ENCODE measurements at regions not wholly inside any gene's neighbourhood (a gene's known extent, or its start where the extent isn't known, plus 50 kb on each side); places are given as distances from the start of the nearest gene placed in this dataset.

- TF ChIP-seq JUND (IDR thresholded peaks at IDR 0.05; ENCODE audit: low read depth), result no peak
- no peak for DNase-seq (ENCODE audit: low read depth in 1 of 2, low spot score in 1 of 2)
- in situ Hi-C loops (cut with HindIII; ENCODE audit: low pct_unique_long_range_greater_than_20kb, low sequenced_read_pairs), result no loop called here
Observed at GRCh38 chr7:145539910-145540309, 576.7 kb upstream of the CNTNAP2 start.

GRCh38 chr7:145534301-145534700 lies 582.3 kb upstream of the CNTNAP2 start:
- TF ChIP-seq JUND (IDR thresholded peaks at IDR 0.05; ENCODE audit: low read depth), result no peak
- no peak for DNase-seq (ENCODE audit: low read depth in 1 of 2, low spot score in 1 of 2)
- in situ Hi-C loops (cut with HindIII; ENCODE audit: low pct_unique_long_range_greater_than_20kb, low sequenced_read_pairs), result no loop called here

- DNase-seq (ENCODE audit: low read depth in 1 of 2, low spot score in 1 of 2), result no peak
- in situ Hi-C loops (cut with HindIII; ENCODE audit: low pct_unique_long_range_greater_than_20kb, low sequenced_read_pairs), result no loop called here
- TF ChIP-seq JUND (IDR thresholded peaks at IDR 0.05; ENCODE audit: low read depth), result no peak
Observed at GRCh38 chr7:145520284-145520683, 596.3 kb upstream of the CNTNAP2 start.

- DNase-seq (ENCODE audit: low read depth in 1 of 2, low spot score in 1 of 2), result no peak
- in situ Hi-C loops (cut with HindIII; ENCODE audit: low pct_unique_long_range_greater_than_20kb, low sequenced_read_pairs), result no loop called here
- no peak for TF ChIP-seq JUND (IDR thresholded peaks at IDR 0.05; ENCODE audit: low read depth)
Observed at GRCh38 chr7:145511004-145511403, 605.6 kb upstream of the CNTNAP2 start.

- TF ChIP-seq JUND (IDR thresholded peaks at IDR 0.05; ENCODE audit: low read depth), result no peak
- DNase-seq (ENCODE audit: low read depth in 1 of 2, low spot score in 1 of 2), result no peak
- in situ Hi-C loops (cut with HindIII; ENCODE audit: low pct_unique_long_range_greater_than_20kb, low sequenced_read_pairs), result no loop called here
Observed at GRCh38 chr7:145497911-145498525, 618.6 kb upstream of the CNTNAP2 start.

GRCh38 chr7:145490356-145490755 lies 626.2 kb upstream of the CNTNAP2 start:
- TF ChIP-seq JUND (IDR thresholded peaks at IDR 0.05; ENCODE audit: low read depth), result no peak
- DNase-seq (ENCODE audit: low read depth in 1 of 2, low spot score in 1 of 2), result no peak
- in situ Hi-C loops (cut with HindIII; ENCODE audit: low pct_unique_long_range_greater_than_20kb, low sequenced_read_pairs), result no loop called here

- in situ Hi-C loops (cut with HindIII; ENCODE audit: low pct_unique_long_range_greater_than_20kb, low sequenced_read_pairs), result no loop called here
- no peak for TF ChIP-seq JUND (IDR thresholded peaks at IDR 0.05; ENCODE audit: low read depth)
- DNase-seq (ENCODE audit: low read depth in 1 of 2, low spot score in 1 of 2), result no peak
Observed at GRCh38 chr7:145489609-145490008, 627.0 kb upstream of the CNTNAP2 start.

GRCh38 chr7:145488816-145489215 lies 627.8 kb upstream of the CNTNAP2 start:
- TF ChIP-seq JUND (IDR thresholded peaks at IDR 0.05; ENCODE audit: low read depth), result no peak
- in situ Hi-C loops (cut with HindIII; ENCODE audit: low pct_unique_long_range_greater_than_20kb, low sequenced_read_pairs), result no loop called here

GRCh38 chr7:145481985-145482384 lies 634.6 kb upstream of the CNTNAP2 start:
- TF ChIP-seq JUND (IDR thresholded peaks at IDR 0.05; ENCODE audit: low read depth), result no peak
- DNase-seq (ENCODE audit: low read depth in 1 of 2, low spot score in 1 of 2), result no peak
- in situ Hi-C loops (cut with HindIII; ENCODE audit: low pct_unique_long_range_greater_than_20kb, low sequenced_read_pairs), result no loop called here

More at GRCh38 chr7:145488816-145489215, 627.8 kb upstream of the CNTNAP2 start:
- no peak for DNase-seq (ENCODE audit: low read depth in 1 of 2, low spot score in 1 of 2)

- no peak for TF ChIP-seq JUND (IDR thresholded peaks at IDR 0.05; ENCODE audit: low read depth)
- in situ Hi-C loops (cut with HindIII; ENCODE audit: low pct_unique_long_range_greater_than_20kb, low sequenced_read_pairs), result no loop called here
- no peak for DNase-seq (ENCODE audit: low read depth in 1 of 2, low spot score in 1 of 2)
Observed at GRCh38 chr7:145478541-145478940, 638.1 kb upstream of the CNTNAP2 start.

GRCh38 chr7:145474009-145474686 lies 638.3 kb upstream of the TPK1 start:
- TF ChIP-seq JUND (IDR thresholded peaks at IDR 0.05; ENCODE audit: low read depth), result no peak
- in situ Hi-C loops (cut with HindIII; ENCODE audit: low pct_unique_long_range_greater_than_20kb, low sequenced_read_pairs), result no loop called here

GRCh38 chr7:145471883-145472282 lies 636.0 kb upstream of the TPK1 start:
- no peak for TF ChIP-seq JUND (IDR thresholded peaks at IDR 0.05; ENCODE audit: low read depth)
- in situ Hi-C loops (cut with HindIII; ENCODE audit: low pct_unique_long_range_greater_than_20kb, low sequenced_read_pairs), result no loop called here
- DNase-seq (ENCODE audit: low read depth in 1 of 2, low spot score in 1 of 2), result no peak

More at GRCh38 chr7:145474009-145474686, 638.3 kb upstream of the TPK1 start:
- no peak for DNase-seq (ENCODE audit: low read depth in 1 of 2, low spot score in 1 of 2)

GRCh38 chr7:145464287-145464686 lies 628.4 kb upstream of the TPK1 start:
- TF ChIP-seq JUND (IDR thresholded peaks at IDR 0.05; ENCODE audit: low read depth), result no peak
- in situ Hi-C loops (cut with HindIII; ENCODE audit: low pct_unique_long_range_greater_than_20kb, low sequenced_read_pairs), result no loop called here

More at GRCh38 chr7:145464287-145464686, 628.4 kb upstream of the TPK1 start:
- no peak for DNase-seq (ENCODE audit: low read depth in 1 of 2, low spot score in 1 of 2)

Data from T47D (cell line).